ENCODE measurements at regions not wholly inside any gene's neighbourhood (a gene's known extent, or its start where the extent isn't known, plus 50 kb on each side); places are given as distances from the start of the nearest gene placed in this dataset.

DNA sequence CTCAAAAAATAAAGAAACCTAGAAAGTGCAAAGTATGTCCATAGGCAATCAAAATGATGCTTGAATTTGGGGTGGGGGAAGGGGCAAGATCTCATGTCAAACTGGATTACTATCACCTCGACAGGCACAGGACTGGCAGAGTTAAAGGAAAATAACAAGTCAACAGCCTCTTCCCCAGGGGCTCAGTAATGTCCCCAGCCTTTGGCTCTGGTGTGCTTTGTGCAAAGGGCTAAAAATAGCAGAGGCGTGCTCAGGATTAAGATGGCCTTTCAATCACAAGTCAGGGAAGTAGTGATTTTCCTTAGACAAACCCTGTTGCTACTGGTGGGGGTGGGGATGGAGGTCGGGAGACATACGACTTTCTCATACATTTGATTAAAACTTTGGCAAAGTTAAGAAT is 63.5 kb upstream of the OLIG2 start:
- TF ChIP-seq FOXK2 (IDR thresholded peaks at IDR 0.05) (no peak), ELF4 (IDR thresholded peaks at IDR 0.05) (no peak), SP1 (IDR thresholded peaks at IDR 0.05) (no peak), L3MBTL2 (conservative IDR thresholded peaks at IDR 0.05) (no peak), HDGF (IDR thresholded peaks at IDR 0.05; ENCODE audit: borderline replicate concordance) (no peak), FOXA1 (IDR thresholded peaks at IDR 0.05) (no peak), ARNT (IDR thresholded peaks at IDR 0.05) (no peak), BHLHE40 (IDR thresholded peaks at IDR 0.05; ENCODE audit: borderline replicate concordance) (no peak), FOXM1 (IDR thresholded peaks at IDR 0.05; ENCODE audit: borderline replicate concordance) (no peak)
- TF ChIP-seq, protein P1, sequence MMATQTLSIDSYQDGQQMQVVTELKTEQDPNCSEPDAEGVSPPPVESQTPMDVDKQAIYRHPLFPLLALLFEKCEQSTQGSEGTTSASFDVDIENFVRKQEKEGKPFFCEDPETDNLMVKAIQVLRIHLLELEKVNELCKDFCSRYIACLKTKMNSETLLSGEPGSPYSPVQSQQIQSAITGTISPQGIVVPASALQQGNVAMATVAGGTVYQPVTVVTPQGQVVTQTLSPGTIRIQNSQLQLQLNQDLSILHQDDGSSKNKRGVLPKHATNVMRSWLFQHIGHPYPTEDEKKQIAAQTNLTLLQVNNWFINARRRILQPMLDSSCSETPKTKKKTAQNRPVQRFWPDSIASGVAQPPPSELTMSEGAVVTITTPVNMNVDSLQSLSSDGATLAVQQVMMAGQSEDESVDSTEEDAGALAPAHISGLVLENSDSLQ (IDR thresholded peaks at IDR 0.05) = no peak
